ENCODE measurements at regions not wholly inside any gene's neighbourhood (a gene's known extent, or its start where the extent isn't known, plus 50 kb on each side); places are given as distances from the start of the nearest gene placed in this dataset.

DNA sequence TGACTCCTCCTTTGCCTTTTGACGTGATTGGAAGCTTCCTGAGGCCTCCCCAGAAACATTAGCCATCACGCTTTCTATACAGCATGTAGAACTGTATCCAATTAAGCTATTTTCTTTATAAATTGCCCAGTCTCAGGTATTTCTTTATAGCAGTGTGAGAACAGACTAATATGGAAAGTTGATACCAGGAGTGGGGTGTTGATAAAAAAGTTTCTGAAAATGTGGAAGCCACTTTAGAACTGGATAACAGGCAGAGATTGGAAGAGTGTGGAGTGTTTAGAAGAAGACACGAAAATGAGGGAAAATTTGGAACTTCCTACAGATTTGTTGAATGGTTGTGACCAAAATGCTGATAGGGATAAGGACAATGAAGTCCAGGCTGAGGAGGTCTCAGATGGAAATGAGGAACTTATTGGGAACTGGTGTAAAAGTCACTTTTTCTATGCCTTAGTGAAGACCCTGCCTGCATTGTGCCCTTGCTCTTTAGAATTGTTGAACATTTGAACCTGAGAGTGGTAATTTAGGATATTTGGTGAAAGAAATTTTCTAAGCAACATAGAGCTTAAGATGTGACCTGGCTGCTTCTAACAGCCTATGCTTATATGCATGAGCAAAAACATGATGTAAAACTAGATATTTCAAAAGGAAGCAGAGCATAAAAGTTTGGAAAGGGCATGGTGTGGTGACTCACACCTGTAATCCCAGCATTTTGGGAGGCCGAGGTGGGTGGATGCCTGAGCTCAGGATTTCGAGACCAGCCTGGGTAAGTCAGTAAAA, 969.7 kb downstream of the DSC3 start:
- DNase-seq (ENCODE audit: low spot score) = no peak

DNA sequence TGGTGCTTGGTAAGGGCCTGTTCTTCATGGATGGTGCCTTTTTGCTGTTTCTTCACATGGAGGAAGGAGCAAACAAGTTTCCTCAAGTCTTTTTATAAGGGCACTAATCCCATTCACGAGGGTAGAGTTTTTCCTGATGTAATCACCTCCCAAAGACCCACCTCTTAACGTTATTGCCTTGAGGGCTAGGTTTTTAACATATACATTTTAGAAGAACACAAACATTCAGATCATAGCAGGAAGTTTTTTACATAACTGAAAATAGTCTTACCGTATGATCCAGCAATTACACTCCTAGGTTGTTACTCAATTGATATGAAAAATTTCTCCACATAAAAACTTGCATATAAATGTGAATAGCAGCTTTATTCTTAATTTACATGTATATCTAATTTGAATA, 976.3 kb downstream of the DSC3 start:
- no peak for DNase-seq (ENCODE audit: low spot score)

DNA sequence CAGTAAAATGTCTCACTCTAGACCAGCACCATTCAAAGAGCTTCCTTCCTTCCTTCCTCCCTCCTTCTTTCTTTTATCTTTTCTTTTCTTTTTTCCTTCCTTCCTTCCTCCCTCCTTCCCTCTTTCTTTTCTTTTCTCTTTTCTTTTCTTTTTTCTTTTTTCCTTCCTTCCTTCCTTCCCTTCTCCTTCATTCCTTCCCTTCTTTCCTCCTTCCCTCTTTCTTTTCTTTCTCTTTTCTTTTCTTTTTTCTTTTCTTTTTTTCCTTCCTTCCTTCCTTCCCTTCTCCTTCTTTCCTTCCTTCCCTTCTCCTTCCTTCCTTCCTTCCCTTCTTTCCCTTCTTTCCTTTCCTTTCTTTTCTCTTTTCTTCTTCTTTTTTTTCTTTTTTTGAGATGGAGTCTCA, 985.1 kb downstream of the DSC3 start:
- no peak for DNase-seq (ENCODE audit: low spot score)

DNA sequence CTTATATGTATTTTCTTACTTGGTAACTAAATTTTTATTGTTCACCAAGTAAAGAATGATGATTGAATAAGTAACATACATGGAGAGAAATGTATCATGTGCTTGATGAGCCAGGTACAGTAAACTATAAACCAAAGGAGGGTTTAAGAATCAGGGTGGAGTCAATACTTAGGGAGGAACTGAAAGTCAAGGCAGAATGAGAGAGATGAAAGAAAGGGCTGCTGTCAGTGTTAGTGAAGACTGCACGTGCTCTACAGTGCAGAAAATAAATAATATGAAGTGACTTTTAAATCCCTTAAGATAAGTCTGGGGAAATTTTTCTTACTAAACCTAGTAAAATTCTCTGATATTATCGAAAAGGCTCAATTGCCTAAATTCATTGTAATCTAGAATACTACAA, 986.0 kb downstream of the DSC3 start:
- DNase-seq (ENCODE audit: low spot score) = no peak

DNA sequence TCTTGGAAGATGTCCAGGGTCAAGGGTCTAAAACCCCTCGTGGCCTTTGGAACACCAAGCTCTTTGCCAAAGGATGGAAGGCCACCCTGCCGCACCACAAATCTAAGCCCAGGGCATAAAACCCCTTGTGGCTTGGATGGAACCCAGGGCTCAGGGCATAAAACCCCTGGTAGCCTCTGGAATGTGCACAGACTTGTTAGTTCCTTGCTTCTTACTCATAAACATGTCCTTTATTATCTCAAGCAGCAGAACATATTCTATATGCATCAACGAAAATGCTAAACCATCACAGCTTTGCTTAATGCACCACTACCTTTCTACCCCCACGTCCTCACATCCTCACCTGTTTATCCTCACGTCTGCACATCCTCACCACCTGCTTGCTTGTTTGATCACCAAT, 998.0 kb downstream of the DSC3 start:
- no peak for DNase-seq (ENCODE audit: low spot score)

DNA sequence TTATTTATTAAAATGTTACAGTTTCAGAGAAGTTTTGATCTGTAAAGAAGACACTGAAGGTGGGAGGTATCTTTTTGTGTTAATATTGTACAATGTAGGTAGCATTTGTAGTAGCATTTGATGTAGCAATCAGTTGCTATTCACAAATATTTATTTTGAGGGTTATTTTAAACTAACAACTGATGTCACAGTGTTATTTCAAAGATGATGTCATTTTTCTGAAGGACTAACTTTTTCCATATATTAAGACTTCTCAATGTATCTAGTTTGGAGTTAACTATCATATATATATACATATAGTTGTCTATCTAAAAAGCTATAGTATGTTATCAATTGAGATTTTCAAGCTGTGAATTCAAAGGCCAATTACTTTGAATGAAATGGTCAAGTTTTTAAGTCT, 1003.3 kb downstream of the DSC3 start:
- DNase-seq (ENCODE audit: low spot score) = no peak

DNA sequence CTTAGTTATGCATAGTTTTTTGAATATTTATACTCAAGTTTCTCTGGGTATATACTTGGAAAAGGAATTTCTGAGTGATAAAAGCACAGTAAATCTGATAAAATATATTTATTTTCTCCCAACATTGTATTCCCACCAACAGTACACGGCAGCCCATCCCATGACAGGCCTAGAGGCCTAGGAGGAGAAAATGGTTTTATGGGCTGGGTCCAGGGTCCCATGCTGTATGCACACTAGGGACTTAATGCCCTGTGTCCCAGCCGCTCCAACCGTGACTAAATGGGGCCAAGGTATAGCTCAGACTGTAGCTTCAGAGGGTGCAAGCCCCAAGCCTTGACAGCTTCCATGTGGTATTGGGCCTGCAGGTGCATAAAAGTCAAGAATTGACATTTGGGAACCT, 1007.7 kb downstream of the DSC3 start:
- no peak for DNase-seq (ENCODE audit: low spot score)

DNA sequence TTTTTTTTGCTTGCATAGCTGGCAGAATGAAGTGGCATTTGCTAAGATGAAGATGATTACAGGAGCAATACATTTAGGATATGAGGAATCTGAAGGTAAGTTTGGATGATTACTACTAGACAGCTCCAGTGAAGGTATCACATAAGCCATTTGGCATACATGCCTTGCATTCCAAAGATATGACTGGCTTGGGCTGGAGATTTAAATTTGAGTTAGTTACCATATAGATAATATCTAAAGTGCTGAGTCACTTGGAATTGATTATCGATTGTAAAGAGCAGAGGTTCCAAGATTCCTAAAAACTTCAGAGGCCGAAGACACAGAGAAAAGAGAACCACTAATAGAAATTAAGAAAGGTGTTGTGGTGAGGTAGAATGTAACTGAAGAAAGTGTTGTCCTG, 1026.4 kb downstream of the DSC3 start:
- DNase-seq (ENCODE audit: low spot score) = no peak

DNA sequence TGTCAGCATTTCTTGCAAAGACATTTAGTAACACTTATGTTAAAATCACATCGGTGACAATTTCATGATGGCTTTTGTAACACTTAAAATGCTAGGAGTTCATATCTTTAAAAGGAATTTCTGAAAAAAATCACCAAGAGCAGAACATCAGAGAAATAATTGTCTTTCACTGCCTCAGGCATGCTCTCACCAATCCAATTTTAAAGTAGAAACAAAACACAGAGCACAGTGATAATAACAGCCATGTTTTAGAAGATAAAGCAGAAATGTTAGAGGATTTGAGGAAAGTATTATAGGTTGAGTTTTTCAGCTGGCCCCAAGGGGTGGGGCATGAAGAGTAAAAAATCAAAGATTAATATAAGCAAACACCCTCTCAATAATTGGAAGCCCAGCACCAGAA, 1037.6 kb downstream of the DSC3 start:
- DNase-seq (ENCODE audit: low spot score) = no peak

DNA sequence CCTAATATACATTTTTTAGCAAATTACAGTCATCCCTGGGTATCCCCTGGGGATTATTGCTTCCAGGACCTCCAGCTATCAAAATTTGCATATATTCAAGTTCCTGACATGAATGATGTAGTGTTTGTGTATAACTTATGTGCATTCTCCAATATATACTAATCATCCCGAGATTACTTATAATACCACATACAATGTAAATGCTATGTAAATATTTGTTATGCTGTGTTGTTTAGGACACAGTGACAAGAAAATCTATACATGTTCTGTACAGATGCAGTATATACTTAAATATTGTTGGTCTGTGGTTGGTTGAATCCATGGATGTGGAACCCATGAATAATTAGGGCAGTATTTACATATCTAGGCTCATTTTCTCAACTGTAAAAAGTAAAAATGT, 1060.3 kb downstream of the DSC3 start:
- DNase-seq (ENCODE audit: low spot score) = no peak

DNA sequence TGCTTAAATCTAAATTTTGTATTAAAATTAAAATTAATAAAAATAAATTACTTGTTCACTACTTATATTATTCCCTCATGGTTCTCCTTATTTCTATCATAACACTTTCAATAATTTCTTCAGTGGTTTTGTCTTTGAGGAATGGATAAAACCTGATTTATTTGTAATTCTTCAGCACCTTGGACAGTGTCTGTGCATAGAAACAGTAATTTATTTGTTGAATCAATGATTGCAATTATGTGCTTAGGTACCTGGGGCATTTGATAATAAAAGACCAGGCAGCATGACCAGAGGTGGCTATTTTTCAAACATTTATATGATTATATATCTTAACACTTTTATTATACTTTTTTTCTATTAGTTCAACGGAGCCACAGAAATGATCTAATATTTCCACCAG, 1062.7 kb downstream of the DSC3 start:
- DNase-seq (ENCODE audit: low spot score) = no peak

DNA sequence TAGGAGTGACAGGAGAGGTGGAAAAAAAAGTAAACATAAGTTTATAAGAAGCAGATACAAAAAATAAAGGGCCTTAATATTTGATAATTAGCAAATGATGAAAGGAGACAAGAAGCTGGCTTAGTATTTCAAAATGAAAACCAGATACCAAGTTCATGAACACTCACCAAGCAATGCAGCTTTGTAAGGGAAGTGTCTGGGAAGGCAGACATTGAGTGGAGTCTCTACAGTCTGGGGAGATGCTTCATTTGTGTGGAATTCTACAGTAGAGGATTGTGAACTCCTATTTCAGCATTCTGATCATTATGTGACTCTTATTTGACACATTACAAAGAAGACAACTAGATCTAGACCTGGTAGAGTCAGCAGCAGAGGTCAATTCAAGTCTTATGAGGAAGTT, 1072.7 kb downstream of the DSC3 start:
- no peak for DNase-seq (ENCODE audit: low spot score)

DNA sequence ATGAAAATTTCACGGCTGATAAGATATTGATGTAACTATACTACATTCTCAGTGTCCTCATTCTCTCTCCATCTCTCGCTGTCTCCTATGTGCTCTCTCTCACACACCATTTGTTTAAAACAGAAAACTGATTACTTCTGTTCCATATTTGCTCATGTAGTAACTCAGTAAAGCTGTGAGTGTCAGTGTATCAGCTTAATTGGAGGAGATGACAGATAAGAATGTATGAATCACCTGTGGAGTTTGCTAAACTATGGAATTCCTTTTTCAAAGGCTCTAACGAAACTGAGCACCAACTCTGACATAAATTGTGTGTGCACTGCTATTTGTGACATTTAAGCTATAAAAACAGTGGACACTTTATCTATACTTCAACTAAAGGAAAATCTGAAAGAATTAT, 1080.0 kb downstream of the DSC3 start:
- no peak for DNase-seq (ENCODE audit: low spot score)

DNA sequence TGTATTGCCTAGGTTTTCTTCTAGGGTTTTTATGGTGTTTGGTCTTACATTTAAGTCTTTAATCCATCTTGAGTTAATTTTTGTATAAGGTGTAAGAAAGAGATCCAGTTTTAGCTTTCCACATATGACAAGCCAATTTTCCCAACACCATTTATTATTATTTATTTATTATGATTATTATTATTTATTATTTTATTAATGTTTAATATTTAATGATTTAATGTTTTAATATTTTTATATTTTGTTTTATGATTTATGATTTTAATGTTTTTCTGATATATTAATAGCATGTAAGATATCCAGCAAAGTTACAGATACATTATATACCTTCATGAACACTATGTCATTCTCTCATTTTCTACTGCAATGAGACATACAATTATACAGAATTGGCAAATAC, 1082.0 kb downstream of the DSC3 start:
- DNase-seq (ENCODE audit: low spot score) = no peak

DNA sequence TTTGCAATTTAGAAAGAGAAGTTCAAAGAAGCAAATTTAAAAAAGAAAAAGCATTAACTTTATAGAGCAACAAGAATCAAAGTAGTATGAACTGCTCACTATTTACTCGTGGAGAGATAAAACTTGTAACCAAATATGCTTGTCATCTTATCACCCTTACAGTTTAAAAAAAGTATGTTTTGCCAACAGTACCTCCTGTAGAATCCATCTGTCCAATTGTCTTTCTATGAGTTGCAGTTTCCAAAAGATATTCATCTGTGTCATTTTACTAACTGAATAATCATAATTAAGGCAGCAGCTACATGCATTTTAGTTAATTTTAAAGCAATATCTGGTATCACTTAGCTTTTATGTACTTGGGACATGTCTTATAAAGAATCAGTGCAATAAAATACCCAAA, 1112.3 kb downstream of the DSC3 start:
- DNase-seq (ENCODE audit: low spot score) = no peak

DNA sequence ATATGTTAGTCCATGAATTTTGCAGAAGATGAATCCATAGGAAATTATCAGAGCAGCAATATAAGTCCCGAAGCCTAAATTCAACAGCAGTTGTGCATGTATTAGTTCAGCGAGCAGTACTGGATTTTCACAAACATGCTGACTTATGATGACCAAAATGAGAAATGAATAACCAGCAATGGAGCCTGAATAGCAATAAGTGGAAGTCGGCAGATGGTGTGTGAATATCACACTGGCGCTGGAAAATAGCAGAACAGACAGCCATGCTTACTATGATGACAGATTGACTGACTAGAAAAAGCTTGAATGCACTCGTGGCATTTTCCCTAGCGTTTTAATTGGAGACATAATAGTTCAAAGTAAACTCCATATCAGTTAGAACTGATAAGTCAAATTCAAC, 1114.5 kb downstream of the DSC3 start:
- no peak for DNase-seq (ENCODE audit: low spot score)

DNA sequence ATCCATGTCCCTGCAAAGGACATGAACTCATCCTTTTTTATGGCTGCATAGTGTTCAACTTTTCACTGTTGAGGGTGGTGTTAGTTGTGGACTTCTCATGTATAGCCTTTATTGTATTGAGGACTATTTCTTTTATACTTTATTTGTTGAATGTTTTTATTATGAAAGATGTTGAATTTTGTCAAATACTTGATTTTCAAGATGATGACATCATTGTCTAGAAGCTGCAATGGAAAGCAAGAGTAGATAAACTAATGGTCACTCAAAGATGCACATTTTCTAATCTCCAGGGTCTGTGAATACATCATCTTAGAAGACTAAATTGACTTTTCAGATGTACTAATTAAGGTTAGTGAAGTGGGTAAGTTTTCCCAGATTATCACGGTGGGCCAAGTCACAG, 1117.0 kb downstream of the DSC3 start:
- no peak for DNase-seq (ENCODE audit: low spot score)

DNA sequence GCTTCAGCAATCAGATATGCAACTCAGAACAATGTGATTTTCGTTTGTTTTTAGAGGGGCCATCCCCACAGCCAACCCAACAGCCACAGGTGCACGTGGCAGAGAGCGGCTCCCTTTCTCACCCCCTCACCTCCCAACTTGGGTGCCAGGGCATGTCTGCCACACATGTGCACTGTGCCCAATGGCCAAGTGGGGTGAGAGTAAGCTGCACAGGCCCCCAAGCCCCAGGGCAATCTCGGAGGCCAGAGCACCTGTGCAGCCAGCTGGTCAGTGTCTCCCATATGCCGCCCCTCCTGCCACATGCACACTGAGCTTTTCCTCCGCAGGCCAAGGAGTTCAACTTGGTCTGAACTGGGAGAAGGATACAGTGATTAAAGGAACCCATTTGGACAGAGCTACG, 1130.2 kb downstream of the DSC3 start:
- DNase-seq (ENCODE audit: low spot score) = no peak

DNA sequence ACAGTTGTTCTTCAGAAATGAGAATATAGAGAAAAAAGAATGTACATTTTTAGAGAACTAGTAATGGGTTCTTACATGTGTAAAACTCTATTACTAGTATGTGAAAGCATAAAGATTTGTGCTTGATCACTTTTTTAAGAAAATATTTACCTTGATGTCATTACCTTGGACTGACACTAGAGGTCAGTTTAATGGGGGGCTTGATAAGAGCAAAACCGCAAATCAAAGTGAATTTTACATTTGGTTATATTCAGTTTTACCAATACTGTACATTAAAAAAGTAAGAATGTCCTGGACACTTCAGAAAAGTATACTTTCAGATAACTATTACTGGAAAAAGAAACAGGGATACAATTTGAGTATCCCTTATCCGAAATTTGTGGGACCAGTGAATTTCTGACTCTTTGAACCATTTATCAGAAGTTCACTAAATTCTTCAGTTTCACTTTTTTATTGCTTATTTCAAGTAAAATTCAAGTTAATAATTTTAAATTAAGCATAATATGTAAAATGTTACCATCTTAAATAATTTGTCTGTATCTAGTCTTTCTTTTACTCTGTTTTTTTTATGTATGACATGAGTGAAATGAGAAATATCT, 1149.5 kb downstream of the DSC3 start:
- DNase-seq (ENCODE audit: low spot score) = peak; percentile 8

DNA sequence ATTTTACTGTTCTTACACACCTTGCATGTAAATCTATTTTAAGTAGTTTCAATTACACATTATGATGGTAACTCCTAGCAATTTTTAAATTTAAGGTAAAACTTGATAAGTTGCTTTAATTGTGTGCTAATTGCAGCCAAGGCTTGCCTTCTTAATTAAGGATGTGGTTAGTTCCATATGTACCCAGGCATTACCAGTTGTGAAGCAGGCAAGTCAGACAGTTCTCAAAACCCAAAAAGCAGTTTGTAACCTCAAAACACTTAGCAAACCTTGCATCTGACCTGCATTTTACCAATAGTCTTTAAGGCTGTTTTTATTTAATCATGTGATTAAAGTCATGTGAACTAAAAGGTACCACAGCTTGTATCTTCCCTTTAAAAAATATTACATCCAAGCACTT, 1159.4 kb downstream of the DSC3 start:
- no peak for DNase-seq (ENCODE audit: low spot score)

DNA sequence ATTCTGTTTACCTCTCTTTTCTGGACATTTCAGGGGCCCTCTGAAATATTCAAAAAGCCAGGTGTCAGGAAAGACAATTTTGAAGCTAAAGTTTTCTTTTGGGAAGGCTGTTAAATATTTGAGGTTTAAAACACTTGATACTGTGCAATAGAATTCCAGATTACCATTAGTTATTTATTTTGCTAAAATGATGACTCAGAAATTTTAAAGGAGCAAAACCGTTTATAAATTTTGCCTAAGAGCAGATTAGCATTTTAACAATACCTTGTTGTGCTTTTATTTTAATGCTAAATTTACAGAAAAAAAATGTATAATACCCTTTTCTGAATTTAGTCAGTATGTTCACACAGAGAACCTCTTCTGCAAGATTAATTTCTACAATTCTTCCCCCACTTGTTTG, 1159.9 kb downstream of the DSC3 start:
- no peak for DNase-seq (ENCODE audit: low spot score)

DNA sequence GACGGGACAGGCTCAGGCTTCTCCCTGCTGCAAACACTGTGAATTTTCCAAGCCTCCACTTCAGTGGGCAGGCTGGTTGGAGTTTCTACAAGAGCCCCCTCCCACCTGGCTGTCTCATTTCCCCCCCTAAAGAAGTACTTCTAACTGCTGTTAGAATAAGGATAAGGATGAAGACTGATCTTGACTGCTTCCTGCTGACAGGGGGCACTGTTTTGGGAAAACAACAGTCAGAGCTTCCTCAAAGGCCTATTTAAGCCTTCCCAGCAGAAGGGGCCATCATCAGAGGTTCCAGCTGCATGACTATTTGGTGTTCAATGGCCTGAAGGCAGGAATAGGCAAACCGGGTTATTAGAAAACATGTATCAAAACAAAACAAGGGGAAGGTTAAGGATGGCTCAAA, 1162.8 kb downstream of the DSC3 start:
- no peak for DNase-seq (ENCODE audit: low spot score)

DNA sequence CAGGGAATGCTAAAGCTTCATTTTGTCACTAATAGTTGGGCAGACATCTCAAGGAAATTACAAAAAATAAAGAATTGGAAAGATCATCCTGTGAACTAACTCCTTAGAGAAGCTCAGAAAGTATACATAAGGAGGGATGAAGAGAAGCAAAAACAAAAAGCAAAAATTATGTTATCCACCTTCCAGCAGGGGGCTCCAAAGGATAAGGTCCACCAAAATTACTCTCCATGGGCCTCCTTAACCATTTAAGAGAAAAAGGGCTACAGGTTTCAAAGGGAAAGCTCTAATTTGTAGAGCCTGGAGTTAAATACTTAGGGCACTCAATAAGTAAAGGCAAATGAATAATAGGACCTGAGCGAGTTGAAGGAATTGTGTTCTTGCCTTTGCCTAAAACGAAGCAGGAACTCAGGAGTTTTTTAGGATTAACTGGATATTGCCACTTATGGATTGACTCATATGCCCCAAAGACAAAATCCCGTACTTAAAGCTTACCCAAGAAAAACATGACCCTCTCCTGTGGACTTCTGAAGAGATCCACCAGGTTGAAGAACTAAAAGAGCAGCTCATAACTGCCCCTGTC, 1167.9 kb downstream of the DSC3 start:
- DNase-seq (ENCODE audit: low spot score) = peak; percentile 68

DNA sequence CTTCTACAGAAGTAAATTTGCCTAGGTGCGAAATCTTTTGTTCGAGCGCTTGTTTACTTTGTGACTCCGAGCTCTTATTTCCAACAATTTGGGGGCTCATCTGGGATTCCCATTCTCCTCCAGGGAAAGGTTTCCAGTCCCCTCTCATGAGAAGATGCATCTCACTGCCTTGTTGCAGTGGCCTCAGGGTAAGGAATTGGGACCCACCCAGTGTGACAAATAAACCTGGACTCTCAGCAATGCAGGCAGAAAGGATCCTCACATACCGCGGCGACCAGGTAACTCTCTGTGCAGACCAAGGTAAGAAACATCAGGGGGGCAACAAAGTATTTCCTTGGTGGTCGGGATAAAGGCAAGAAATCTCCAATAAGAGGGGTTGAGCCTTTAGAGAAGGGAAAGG, 1169.3 kb downstream of the DSC3 start:
- no peak for DNase-seq (ENCODE audit: low spot score)
